ENCODE measurements at regions not wholly inside any gene's neighbourhood (a gene's known extent, or its start where the extent isn't known, plus 50 kb on each side); places are given as distances from the start of the nearest gene placed in this dataset.

DNA sequence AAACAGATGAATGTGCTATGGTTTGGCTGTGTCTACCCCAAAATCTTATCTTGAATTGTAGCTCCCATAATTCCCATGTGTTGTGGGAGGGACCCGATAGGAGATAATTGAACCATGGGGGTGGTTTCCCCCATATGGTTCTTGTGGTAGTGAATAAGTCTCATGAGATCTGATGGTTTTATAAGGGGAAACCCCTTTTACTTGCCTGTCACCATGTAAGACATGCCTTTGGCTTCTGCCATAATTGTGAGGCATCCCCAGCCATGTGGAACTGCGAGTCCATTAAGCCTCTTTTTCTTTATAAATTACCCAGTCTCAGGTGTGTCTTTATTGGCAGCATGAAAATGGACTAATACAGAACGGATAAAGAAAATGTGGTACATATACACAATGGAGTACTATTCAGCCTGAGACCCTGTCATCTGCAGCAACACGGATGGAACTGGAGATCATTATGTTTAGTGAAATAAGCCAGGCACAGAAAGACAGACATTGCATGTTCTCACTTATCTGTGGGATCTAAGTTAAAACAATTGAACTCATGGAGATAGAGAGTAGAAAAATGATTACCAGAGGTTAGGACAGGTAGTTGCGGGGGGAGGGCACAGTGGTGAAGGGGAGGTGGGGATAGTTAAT lies 587.6 kb upstream of the NRP1 start:
- no peak for TF ChIP-seq POLR2AphosphoS5 (IDR thresholded peaks at IDR 0.05)
- TF ChIP-seq, protein P1, sequence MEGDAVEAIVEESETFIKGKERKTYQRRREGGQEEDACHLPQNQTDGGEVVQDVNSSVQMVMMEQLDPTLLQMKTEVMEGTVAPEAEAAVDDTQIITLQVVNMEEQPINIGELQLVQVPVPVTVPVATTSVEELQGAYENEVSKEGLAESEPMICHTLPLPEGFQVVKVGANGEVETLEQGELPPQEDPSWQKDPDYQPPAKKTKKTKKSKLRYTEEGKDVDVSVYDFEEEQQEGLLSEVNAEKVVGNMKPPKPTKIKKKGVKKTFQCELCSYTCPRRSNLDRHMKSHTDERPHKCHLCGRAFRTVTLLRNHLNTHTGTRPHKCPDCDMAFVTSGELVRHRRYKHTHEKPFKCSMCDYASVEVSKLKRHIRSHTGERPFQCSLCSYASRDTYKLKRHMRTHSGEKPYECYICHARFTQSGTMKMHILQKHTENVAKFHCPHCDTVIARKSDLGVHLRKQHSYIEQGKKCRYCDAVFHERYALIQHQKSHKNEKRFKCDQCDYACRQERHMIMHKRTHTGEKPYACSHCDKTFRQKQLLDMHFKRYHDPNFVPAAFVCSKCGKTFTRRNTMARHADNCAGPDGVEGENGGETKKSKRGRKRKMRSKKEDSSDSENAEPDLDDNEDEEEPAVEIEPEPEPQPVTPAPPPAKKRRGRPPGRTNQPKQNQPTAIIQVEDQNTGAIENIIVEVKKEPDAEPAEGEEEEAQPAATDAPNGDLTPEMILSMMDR (IDR thresholded peaks at IDR 0.05), result no peak
